Fibroblast of skin of right biceps (primary cell): ENCODE measurements at regions not wholly inside any gene's neighbourhood (a gene's known extent, or its start where the extent isn't known, plus 50 kb on each side); places are given as distances from the start of the nearest gene placed in this dataset.
A peak's percentile ranks its signal among the peaks of the same experiment; 100 is the strongest.
"Not testable (repeated sequence)": the region's sequence is repeated elsewhere in the genome, so short reads cannot be mapped to it uniquely, and the experiment has no call there.

Experiments
- DNase-seq: peaks from one replicate; pipeline ENCODE4 v3.0.0-alpha.2; 2013

DNA sequence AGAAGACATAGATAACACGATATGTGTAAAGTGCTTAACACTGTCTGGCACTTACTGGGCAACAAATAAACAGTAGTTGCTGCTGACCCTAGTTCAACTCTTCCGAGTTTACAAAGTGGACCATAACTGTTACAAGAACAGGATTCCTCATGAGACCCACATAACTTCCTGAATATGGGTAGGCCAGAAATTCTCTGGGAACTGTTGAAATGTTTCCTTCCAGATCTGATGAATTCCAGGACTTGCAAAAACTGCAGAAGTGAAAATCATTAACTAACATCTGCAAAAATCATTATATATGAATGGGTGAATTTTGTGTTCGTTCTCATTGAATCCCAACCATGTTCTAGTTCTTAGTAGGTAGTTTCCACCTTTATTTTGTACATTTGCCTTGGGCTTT is 181.7 kb upstream of the MME start:
- DNase-seq: no peak

DNA sequence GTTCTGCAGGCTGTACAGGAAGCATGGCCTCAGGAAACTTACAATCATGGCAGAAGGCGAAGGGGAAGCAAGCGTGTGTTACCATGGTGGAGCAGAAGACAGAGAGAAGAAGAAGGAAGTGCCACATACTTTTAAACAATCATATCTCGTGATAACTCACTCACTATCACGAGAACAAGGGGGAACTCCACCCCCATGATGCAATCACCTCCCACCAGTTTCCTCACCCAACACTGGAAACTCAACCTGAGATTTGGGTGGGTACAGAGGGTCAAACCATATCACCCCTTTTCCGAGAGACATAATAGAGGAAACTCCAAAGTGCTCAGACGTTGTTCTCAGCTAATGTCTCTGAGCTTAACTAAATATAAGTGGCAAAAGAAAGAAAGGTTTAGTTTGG is 186.3 kb upstream of the MME start:
- no peak for DNase-seq

- no peak for DNase-seq
These were observed 190.9 kb upstream of the MME start for GRCh38 chr3:154889227-154889634.

- DNase-seq: no peak
These were observed 192.2 kb upstream of the MME start for GRCh38 chr3:154887869-154888268.

DNA sequence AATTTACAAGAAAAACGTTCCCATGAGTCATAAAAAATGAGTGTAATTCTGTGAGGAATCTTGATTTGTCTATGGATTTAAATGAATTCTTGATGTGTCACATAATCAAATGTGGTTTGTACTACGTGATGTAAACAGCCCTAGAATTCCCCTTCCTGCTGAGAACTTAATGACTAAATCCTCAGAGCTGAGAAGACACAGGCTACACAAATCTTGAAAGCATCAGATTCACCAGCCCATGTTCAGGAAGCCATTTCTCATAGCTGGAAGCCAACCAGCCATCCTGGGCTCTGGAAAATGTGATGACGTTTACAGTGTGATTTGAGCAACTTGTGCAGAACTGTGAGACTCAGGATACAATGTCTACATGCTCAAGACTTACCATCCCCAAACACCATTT is 193.7 kb upstream of the MME start:
- peak; percentile 99 for DNase-seq

GRCh38 chr3:154885418-154885817 is 194.7 kb upstream of the MME start:
- DNase-seq: no peak

- peak; percentile 71 for DNase-seq
These were observed 195.2 kb upstream of the MME start for GRCh38 chr3:154884952-154885351.

- DNase-seq: no peak
These were observed 205.0 kb upstream of the MME start for GRCh38 chr3:154875142-154875541.

- no peak for DNase-seq
These were observed 207.4 kb upstream of the MME start for GRCh38 chr3:154872696-154873095.

GRCh38 chr3:154872074-154872473 is 208.0 kb upstream of the MME start:
- DNase-seq: no peak

GRCh38 chr3:154864947-154865346 is 215.2 kb upstream of the MME start:
- no peak for DNase-seq

GRCh38 chr3:154862265-154862664 is 217.9 kb upstream of the MME start:
- peak; percentile 70 for DNase-seq

DNA sequence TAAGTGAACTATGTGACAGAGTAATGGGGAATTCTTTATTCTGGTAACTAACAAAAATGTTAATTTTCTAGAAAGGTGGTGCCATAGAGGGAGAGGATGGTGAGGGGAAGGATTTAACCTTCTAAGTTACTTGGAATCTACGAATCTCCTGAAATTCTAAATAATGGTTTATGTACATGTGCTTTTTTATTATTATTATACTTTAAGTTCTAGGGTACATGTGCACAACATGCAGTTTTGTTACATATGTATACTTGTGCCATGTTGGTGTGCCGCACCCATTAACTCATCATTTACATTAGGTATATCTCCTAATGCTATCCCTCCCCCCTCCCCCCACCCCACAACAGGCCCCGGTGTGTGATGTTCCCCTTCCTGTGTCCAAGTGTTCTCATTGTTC is 227.1 kb upstream of the MME start:
- not testable (repeated sequence) for DNase-seq

GRCh38 chr3:154852515-154852914 is 227.6 kb upstream of the MME start:
- no peak for DNase-seq

DNA sequence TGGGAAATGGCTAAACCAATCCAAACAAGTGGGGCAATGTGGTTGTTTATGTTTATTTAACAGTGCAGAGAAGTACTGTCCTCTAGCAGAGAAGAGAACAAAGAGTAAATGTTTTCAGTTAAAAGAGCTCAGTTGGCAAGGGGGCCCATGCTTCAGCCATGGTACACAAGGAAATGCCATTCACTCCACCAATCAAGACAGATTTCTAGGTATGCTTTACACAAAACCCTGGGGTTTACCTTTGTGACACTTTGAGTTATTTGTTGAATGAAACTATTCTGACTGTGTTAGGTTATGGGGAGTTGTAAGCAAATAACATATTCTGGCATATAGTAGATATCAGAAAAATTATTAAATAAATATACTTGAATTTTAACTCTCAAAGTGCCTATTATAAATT is 228.5 kb upstream of the MME start:
- no peak for DNase-seq

DNA sequence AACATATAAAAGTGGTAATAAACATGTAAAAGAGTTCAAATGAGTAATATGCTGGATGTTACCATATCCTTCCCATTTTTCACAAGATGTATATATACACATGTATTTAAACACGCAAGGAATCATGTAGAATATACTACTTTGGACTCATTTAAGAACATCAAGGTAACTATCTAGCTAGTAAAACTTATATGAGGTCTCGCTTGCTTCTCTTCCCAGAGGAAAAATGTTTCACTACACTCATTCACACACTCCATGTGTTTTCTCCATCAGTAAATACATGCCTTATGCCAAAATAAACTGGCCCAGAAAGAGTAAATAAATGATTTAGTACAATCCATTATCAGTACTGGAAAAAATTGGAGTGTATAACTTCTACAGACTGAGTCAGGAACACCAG is 229.2 kb upstream of the MME start:
- DNase-seq: no peak

GRCh38 chr3:154849408-154849807 is 230.7 kb upstream of the MME start:
- no peak for DNase-seq

GRCh38 chr3:154844863-154845262 is 235.3 kb upstream of the MME start:
- DNase-seq: no peak

- DNase-seq: no peak
These were observed 236.5 kb upstream of the MME start for GRCh38 chr3:154843647-154844046.

DNA sequence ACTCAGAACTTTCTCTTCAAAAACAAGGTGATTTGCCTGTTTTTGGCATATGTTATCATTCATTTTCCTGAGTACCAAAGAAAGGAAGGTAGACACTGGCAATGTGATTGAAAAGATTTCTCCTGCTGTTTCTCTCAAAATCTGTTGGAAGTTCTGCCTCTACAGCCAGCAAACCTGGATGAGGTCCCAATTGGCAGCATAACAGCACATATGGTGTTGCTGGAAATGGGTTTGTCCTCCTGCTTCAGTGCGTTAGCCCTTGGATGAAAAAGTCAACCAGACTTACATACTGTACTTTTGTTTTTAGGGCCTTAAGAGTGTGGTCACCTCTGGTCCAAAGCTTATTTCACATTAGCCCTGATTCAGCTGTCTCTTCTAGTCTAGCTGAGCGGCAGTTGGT is 237.6 kb upstream of the MME start:
- DNase-seq: no peak

DNA sequence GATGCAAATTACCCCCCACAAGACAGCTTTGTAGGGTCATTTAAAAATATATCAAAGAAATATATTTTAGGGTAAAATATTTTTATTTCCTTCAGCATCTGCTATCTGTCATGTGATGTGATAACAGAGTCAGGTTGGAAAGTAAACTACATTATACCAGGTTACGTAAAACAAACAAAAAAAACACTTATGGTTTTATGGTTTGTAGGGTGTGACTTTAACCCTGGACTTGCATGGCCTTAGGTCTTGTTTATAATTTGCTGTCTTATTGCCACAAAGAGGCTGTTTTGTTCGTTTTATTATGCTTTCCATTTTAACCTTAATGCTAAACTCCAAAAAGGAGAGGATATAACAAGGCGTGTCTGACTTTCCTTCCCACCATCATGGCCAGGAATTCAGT is 244.5 kb upstream of the MME start:
- no peak for DNase-seq

DNA sequence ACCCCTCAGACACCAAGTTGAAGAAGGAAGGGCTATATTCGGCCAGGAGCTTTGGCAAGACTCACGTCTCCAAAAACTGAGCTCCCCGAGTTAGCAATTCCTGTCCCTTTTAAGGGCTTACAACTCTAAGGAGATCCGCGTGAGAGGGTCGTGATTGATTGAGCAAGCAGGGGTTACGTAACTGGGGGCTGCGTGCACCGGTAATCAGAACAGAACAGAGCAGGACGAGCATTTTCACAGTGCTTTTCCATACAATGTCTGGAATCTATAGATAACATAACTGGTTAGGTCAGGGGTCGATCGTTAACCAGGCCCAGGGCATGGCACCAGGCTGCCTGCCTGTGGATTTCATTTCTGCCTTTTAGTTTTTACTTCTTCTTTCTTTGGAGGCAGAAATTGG is 245.3 kb upstream of the MME start:
- DNase-seq: not testable (repeated sequence)

DNA sequence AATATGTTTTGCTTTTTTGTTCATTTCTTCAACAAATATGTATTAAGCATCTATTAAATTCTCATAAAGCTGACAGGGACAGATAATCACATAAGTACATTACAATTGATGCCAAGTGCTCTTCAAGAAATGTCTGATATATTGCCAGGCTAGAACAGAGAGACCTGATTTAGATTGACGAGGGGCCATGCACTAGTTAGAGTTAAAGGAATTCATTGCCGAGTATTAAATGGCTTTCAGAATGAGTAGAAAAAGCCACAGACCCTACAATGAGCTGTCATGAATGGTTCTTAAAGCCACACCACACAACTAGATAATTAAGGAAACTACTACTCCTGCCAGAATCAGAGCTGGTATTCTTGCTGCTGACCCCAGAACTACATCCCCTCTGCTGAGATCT is 250.2 kb upstream of the MME start:
- DNase-seq: no peak

DNA sequence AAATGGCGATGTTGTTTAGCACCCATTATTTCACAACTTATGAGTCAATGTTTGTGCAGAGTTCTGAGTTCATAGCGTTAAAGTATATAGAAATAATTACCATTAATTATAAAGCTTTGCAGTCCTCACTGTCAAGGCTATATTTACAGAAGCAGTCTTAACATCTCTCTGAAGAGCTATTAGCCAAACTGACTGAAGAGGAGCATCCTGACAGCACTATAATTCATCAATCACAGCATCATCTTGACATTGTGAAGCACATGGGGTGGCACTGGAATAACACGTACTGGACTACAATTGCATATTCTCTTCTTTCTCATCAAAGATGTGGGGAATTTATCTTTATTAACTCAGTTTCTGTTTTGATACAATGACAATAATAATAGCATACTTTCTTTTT is 260.6 kb upstream of the MME start:
- no peak for DNase-seq

DNA sequence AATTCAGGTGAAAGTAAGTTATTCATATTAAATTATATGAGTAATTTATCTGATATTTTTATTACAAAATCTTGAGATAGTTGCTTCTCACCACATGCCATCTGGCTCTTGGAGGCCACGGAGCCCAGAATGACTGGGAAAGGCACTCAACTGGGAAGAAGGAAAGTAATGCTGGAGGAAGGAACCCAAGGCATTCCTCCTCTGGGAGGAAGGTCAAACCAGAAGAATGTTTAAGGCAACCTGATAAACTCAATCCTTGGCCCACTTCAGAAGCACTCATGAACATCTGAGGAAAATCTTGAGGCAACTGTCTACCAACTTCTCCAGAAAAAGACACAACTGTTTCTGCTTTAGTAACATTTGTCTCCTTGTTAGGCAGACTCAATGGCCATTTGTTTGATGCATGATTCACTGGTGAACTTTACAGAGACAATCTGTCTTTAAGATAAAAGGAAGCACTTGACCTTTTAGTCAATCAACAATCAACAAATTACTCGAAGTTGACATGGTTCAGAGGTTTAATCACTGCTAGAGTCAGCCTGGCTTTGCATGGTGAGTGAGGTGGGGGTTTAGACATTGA is 261.4 kb upstream of the MME start:
- peak; percentile 21 for DNase-seq

GRCh38 chr3:154810017-154810416 is 270.1 kb upstream of the MME start:
- DNase-seq: not testable (repeated sequence)
